ENCODE measurements at regions not wholly inside any gene's neighbourhood (a gene's known extent, or its start where the extent isn't known, plus 50 kb on each side); places are given as distances from the start of the nearest gene placed in this dataset.
"Not testable (repeated sequence)": the region's sequence is repeated elsewhere in the genome, so short reads cannot be mapped to it uniquely, and the experiment has no call there.

- 36 to 51% methylated on average over 2 to 4 of the region's 4 CpGs for WGBS, 2 donors (ENCODE audit: low coverage in 1 of 2)
- Histone ChIP-seq H3K36me3 (no peaks in the 10 kb centered on the region), H3K27me3 (no peaks in the 10 kb centered on the region), H3K4me1 (no peaks in the 10 kb centered on the region), H3K27ac (no peak overlapping the region), H3K9me3 (peaks cover 4% of the 10 kb centered on the region in 2 donors), H3K4me3 (no peak overlapping the region)
- intact Hi-C loops (cut with DNase I; ENCODE audit: low total_unique reads) (no loop called here), in situ Hi-C loops (cut with MboI; ENCODE audit: low pct_ligation_motif_present in 1 of 4, low pct_unique_long_range_greater_than_20kb in 1 of 4, low sequenced_read_pairs in 3 of 4) (no loop called here)
- no peak for DNase-seq
- TF ChIP-seq POLR2AphosphoS5 (IDR thresholded peaks at IDR 0.05) (no peak), CTCF (IDR thresholded peaks at IDR 0.05) (no peak), POLR2A (IDR thresholded peaks at IDR 0.05) (no peak), EP300 (IDR thresholded peaks at IDR 0.05; ENCODE audit: low read depth) (no peak)
Measured at GRCh38 chr10:125256026-125256425, 95.7 kb upstream of the CTBP2 start.

- TF ChIP-seq EP300 (IDR thresholded peaks at IDR 0.05; ENCODE audit: low read depth), result no peak
- TF ChIP-seq POLR2AphosphoS5 (IDR thresholded peaks at IDR 0.05), result no peak
- no peak for TF ChIP-seq CTCF (IDR thresholded peaks at IDR 0.05)
- no peak for TF ChIP-seq POLR2A (IDR thresholded peaks at IDR 0.05)
- in situ Hi-C loops (cut with MboI; ENCODE audit: low pct_ligation_motif_present in 1 of 4, low pct_unique_long_range_greater_than_20kb in 1 of 4, low sequenced_read_pairs in 3 of 4), result no loop called here
- intact Hi-C loops (cut with DNase I; ENCODE audit: low total_unique reads), result no loop called here
- no peak overlapping the region for H3K27ac ChIP-seq
- H3K36me3 ChIP-seq, result no peaks in the 10 kb centered on the region
- WGBS, 2 donors (ENCODE audit: low coverage in 1 of 2), result 65 to 67% methylated on average over 2 of the region's 2 CpGs
- H3K4me1 ChIP-seq, result no peaks in the 10 kb centered on the region
- H3K9me3 ChIP-seq, result peaks cover 4% of the 10 kb centered on the region in 2 donors
- H3K27me3 ChIP-seq, result no peaks in the 10 kb centered on the region
- no peak overlapping the region for H3K4me3 ChIP-seq
- no peak for DNase-seq
Measured at GRCh38 chr10:125252937-125253336, 92.6 kb upstream of the CTBP2 start.

GRCh38 chr10:125250834-125251233, 90.5 kb upstream of the CTBP2 start:
- intact Hi-C loops (cut with DNase I; ENCODE audit: low total_unique reads); H3K4me3 ChIP-seq; H3K36me3 ChIP-seq; DNase-seq; H3K27ac ChIP-seq; in situ Hi-C loops (cut with MboI; ENCODE audit: low pct_ligation_motif_present in 1 of 4, low pct_unique_long_range_greater_than_20kb in 1 of 4, low sequenced_read_pairs in 3 of 4); H3K4me1 ChIP-seq; H3K27me3 ChIP-seq; H3K9me3 ChIP-seq: not testable (repeated sequence)
- WGBS, 2 donors (ENCODE audit: low coverage in 1 of 2), result 81 to 96% methylated on average over 3 to 4 of the region's 4 CpGs

- no peak overlapping the region for H3K27ac ChIP-seq
- H3K4me3 ChIP-seq, result no peak overlapping the region
- in situ Hi-C loops (cut with MboI; ENCODE audit: low pct_ligation_motif_present in 1 of 4, low pct_unique_long_range_greater_than_20kb in 1 of 4, low sequenced_read_pairs in 3 of 4), result no loop called here
- peaks cover 4% of the 10 kb centered on the region in 2 donors for H3K9me3 ChIP-seq
- WGBS, 2 donors (ENCODE audit: low coverage in 1 of 2), result 71 to 75% methylated on average over 4 to 6 of the region's 6 CpGs
- no peaks in the 10 kb centered on the region for H3K4me1 ChIP-seq
- no peak for TF ChIP-seq EP300 (IDR thresholded peaks at IDR 0.05; ENCODE audit: low read depth)
- TF ChIP-seq CTCF (IDR thresholded peaks at IDR 0.05), result no peak
- no peak for TF ChIP-seq POLR2AphosphoS5 (IDR thresholded peaks at IDR 0.05)
- TF ChIP-seq POLR2A (IDR thresholded peaks at IDR 0.05), result no peak
- no peak for DNase-seq
- H3K27me3 ChIP-seq, result no peaks in the 10 kb centered on the region
- H3K36me3 ChIP-seq, result no peaks in the 10 kb centered on the region
- intact Hi-C loops (cut with DNase I; ENCODE audit: low total_unique reads), result no loop called here
Measured at GRCh38 chr10:125249948-125250347, 89.6 kb upstream of the CTBP2 start.

- intact Hi-C loops (cut with DNase I; ENCODE audit: low total_unique reads) (no loop called here), in situ Hi-C loops (cut with MboI; ENCODE audit: low pct_ligation_motif_present in 1 of 4, low pct_unique_long_range_greater_than_20kb in 1 of 4, low sequenced_read_pairs in 3 of 4) (no loop called here)
- Histone ChIP-seq H3K9me3 (peaks cover 4% of the 10 kb centered on the region in 2 donors), H3K4me3 (no peak overlapping the region), H3K27ac (no peak overlapping the region), H3K36me3 (no peaks in the 10 kb centered on the region), H3K4me1 (no peaks in the 10 kb centered on the region), H3K27me3 (no peaks in the 10 kb centered on the region)
- no peak for DNase-seq
- 65 to 67% methylated on average over 2 to 3 of the region's 3 CpGs for WGBS, 2 donors (ENCODE audit: low coverage in 1 of 2)
- TF ChIP-seq POLR2A (IDR thresholded peaks at IDR 0.05), result no peak
- no peak for TF ChIP-seq POLR2AphosphoS5 (IDR thresholded peaks at IDR 0.05)
- TF ChIP-seq EP300 (IDR thresholded peaks at IDR 0.05; ENCODE audit: low read depth), result no peak
- no peak for TF ChIP-seq CTCF (IDR thresholded peaks at IDR 0.05)
Measured at GRCh38 chr10:125248489-125248888, 88.1 kb upstream of the CTBP2 start.
